ENCODE measurements at regions not wholly inside any gene's neighbourhood (a gene's known extent, or its start where the extent isn't known, plus 50 kb on each side); places are given as distances from the start of the nearest gene placed in this dataset.
"Not testable (repeated sequence)": the region's sequence is repeated elsewhere in the genome, so short reads cannot be mapped to it uniquely, and the experiment has no call there.

DNA sequence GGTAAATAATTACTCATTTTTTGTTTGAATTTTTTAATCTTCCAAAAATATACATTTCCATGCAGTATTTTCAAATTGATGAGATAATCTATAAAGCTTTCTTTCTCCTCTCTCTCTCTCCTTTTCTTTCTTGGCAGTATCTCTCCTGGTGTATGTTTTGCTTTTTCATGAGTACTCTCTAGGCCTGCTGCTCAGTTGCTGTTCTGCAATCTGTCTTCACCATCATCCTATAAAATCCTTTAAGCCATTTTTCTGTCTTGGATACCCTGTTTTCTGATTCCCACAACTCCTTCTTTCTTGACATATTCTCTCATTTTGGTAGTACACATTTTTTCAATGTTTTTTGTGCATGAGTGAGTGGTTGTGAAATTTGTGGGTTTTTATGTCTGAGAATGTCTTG is 1558.1 kb upstream of the LRRTM3 start:
- in situ Hi-C loops (cut with MboI; ENCODE audit: low sequenced_read_pairs), result no loop called here

DNA sequence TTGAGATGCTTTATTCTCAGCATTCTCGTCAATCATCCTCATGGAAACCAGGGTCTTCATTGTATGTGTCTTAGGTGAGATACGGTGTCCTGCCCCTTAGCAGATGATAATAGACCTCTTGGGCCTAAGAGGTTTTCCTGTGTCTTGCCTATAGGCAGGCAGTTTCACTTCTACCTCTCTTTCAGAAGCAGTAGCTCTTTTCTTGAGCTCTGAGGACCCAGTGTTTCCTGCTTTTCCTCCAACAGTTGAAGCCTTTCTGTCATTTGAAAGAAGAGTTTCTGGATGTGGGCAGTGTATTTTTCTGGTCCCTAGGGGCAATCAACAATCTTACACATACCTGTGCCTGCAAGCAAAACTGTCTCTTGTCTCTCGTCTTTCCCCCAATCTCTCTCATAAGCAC is 1550.3 kb upstream of the LRRTM3 start:
- in situ Hi-C loops (cut with MboI; ENCODE audit: low sequenced_read_pairs), result no loop called here

GRCh38 chr10:65377687-65378086 is 1548.1 kb upstream of the LRRTM3 start:
- in situ Hi-C loops (cut with MboI; ENCODE audit: low sequenced_read_pairs), result no loop called here

DNA sequence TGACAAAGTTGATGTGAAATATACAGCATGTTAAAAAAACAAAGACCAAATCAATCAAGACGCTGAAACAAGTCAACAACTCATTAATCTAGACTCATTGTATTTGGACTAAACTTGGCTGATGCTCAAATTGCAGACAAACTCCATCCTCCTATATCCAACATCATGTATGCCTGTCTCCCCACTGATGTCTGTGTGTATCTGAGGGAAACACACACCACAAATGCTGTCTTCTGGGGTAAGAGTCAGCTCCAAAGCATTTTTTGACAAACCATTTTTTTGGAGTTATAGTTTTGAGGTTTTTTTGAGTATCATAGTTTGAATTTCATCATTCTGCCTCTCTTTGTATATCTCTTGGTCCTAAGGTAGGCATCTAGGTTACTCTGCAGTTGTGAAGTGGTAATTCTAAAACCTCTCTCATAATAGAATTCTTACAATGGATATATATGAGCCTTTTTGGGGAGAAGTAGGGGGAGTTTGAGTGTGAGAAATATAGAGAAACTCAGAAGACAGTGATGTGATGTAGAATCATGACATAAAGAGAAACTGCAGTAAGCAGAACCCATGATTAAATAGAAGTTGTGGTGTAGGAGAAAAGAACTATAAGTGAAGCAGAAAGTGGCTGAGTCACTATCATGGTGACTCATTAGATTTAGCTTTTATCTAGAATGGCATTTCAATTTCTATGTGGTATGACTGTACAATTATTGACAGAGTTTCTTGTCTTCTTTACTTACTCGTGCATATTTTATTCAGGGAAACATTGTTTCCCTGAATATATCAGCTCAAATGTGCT is 1531.1 kb upstream of the LRRTM3 start:
- in situ Hi-C loops (cut with MboI; ENCODE audit: low sequenced_read_pairs), result no loop called here

GRCh38 chr10:65395631-65396030 is 1530.2 kb upstream of the LRRTM3 start:
- in situ Hi-C loops (cut with MboI; ENCODE audit: low sequenced_read_pairs), result no loop called here

- in situ Hi-C loops (cut with MboI; ENCODE audit: low sequenced_read_pairs), result no loop called here
Measured at GRCh38 chr10:65396997-65397396, 1528.8 kb upstream of the LRRTM3 start.

DNA sequence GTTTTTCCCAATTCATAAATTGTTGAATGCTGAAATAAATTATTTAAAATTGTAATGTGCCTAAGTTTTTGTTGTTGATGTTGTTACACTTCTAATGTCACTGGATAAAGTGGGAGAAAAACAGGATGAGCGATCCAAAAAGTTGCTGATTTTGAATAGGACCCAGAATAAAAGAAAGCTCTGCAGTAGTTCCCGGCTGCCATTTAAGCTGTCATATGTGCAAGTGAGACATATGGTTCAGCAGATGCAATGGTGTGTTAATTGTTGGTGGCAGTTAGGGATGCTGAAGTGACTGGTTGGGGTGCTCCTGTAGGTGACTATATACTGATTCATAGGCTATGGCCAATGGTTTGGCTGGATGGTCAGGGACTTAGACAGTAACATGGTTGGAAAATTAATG is 1517.4 kb upstream of the LRRTM3 start:
- in situ Hi-C loops (cut with MboI; ENCODE audit: low sequenced_read_pairs), result no loop called here

GRCh38 chr10:65413001-65413400 is 1512.8 kb upstream of the LRRTM3 start:
- in situ Hi-C loops (cut with MboI; ENCODE audit: low sequenced_read_pairs), result no loop called here

DNA sequence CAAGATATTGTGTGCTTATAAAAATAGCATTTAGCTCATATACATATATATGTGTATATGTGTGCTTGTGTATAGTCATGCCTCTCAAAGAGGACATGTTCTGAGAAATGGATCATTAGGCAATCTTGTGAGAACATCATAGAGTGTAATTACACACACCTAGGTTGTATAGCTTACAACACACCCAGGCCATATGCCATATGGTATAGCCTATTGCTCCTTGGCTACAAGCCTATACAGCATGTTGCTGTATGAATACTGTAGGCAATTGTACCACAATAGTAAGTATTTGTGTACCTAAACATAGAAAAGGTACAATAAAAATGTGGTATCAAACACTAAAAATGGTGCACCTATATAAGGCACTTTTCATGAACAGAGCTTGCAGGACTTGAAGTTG is 1510.5 kb upstream of the LRRTM3 start:
- in situ Hi-C loops (cut with MboI; ENCODE audit: low sequenced_read_pairs), result no loop called here

DNA sequence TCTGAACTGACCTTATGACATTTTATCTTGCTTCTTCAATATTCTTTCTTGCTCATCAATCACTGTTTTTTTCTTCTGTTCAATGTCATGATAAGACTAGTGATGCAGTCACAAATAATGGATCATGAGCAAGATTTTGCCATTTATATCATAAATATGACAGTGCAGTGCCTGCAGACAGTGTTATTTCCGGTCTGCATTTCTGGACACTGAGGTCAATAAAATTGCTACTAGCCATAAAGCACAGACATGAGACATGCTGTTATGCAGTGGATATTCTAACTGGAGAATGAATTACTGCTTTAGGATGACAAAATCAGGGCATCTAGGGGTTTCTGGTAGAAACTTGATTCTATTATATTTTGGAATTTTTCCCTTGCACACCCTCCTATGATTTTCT is 1509.7 kb upstream of the LRRTM3 start:
- in situ Hi-C loops (cut with MboI; ENCODE audit: low sequenced_read_pairs), result no loop called here

- in situ Hi-C loops (cut with MboI; ENCODE audit: low sequenced_read_pairs), result no loop called here
Measured at GRCh38 chr10:65419629-65420028, 1506.2 kb upstream of the LRRTM3 start.

- in situ Hi-C loops (cut with MboI; ENCODE audit: low sequenced_read_pairs), result no loop called here
Measured at GRCh38 chr10:65423043-65423442, 1502.8 kb upstream of the LRRTM3 start.

- in situ Hi-C loops (cut with MboI; ENCODE audit: low sequenced_read_pairs), result not testable (repeated sequence)
Measured at GRCh38 chr10:65429381-65429780, 1496.5 kb upstream of the LRRTM3 start.

- in situ Hi-C loops (cut with MboI; ENCODE audit: low sequenced_read_pairs), result no loop called here
Measured at GRCh38 chr10:65430979-65431378, 1494.9 kb upstream of the LRRTM3 start.

GRCh38 chr10:65470986-65471385 is 1454.8 kb upstream of the LRRTM3 start:
- in situ Hi-C loops (cut with MboI; ENCODE audit: low sequenced_read_pairs), result no loop called here

- in situ Hi-C loops (cut with MboI; ENCODE audit: low sequenced_read_pairs), result no loop called here
Measured at GRCh38 chr10:65482848-65483247, 1443.0 kb upstream of the LRRTM3 start.

- in situ Hi-C loops (cut with MboI; ENCODE audit: low sequenced_read_pairs), result no loop called here
Measured at GRCh38 chr10:65491799-65492198, 1434.0 kb upstream of the LRRTM3 start.

DNA sequence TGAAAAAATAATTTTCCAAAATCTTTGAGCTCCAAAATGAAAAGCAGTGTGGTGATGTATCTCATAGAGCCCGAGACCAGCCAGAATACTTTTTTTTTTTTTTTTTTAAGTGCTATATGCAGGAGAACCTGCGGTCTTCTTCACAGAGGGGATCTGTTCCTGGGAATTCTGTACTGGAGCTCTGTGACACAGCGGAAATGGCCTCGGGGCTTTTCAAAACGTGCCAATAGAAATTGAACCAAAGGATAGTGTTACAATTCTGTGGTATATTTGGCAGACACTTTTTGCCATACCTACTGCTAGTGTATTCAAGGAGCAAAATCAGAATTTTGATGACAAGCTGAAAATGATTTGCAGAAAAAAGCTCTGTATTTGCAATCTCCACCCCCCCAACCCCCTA is 1429.3 kb upstream of the LRRTM3 start:
- in situ Hi-C loops (cut with MboI; ENCODE audit: low sequenced_read_pairs), result no loop called here

GRCh38 chr10:65497837-65498236 is 1428.0 kb upstream of the LRRTM3 start:
- in situ Hi-C loops (cut with MboI; ENCODE audit: low sequenced_read_pairs), result no loop called here

- in situ Hi-C loops (cut with MboI; ENCODE audit: low sequenced_read_pairs), result no loop called here
Measured at GRCh38 chr10:65500716-65501115, 1425.1 kb upstream of the LRRTM3 start.

DNA sequence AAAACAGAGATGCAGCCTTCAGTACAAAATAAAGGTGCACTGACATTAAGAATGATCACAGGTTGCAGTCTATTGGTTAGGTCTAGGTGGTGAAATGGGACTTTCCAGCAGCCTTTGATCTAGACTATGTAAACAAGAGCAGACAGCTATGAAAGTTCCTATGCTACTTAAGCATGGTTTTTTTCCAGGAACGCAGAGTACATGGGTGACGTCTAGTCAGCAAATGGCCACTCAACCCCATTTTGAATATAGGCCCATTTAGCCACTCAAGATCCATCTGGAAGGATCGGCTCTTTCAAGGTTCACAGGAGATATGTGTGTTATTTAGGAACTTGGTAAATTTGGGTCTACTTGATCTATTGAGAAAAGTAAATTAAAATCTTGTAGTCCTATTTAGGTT is 1424.6 kb upstream of the LRRTM3 start:
- in situ Hi-C loops (cut with MboI; ENCODE audit: low sequenced_read_pairs), result no loop called here

- in situ Hi-C loops (cut with MboI; ENCODE audit: low sequenced_read_pairs), result no loop called here
Measured at GRCh38 chr10:65518379-65518778, 1407.5 kb upstream of the LRRTM3 start.

DNA sequence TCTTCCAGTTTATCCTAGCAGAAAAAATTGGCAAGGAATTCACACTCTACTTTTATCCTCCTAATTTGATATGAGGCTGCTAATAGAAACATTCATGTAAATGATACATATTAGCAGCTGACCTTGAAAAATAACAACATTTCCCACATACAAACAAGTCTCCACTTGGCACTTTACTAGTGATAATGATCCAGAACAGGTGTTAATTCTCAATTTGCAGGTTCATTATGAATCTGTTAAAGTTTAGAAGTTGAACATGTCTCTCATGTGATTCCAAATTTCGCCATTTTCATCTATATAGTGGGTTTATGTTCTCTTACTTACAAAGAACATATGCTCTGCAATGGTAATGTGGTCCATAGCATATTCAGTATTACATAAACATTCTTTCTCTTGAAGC is 1396.8 kb upstream of the LRRTM3 start:
- in situ Hi-C loops (cut with MboI; ENCODE audit: low sequenced_read_pairs), result no loop called here

All from HL-60/S4 (cell line).